Bone marrow (tissue), 2 donors: ENCODE measurements at regions not wholly inside any gene's neighbourhood (a gene's known extent, or its start where the extent isn't known, plus 50 kb on each side); places are given as distances from the start of the nearest gene placed in this dataset.

Experiments used
- DNase-seq, 2 donors: peaks; one replicate each; lab custom pipeline; 2025; lab: John Stamatoyannopoulos, UW

DNA sequence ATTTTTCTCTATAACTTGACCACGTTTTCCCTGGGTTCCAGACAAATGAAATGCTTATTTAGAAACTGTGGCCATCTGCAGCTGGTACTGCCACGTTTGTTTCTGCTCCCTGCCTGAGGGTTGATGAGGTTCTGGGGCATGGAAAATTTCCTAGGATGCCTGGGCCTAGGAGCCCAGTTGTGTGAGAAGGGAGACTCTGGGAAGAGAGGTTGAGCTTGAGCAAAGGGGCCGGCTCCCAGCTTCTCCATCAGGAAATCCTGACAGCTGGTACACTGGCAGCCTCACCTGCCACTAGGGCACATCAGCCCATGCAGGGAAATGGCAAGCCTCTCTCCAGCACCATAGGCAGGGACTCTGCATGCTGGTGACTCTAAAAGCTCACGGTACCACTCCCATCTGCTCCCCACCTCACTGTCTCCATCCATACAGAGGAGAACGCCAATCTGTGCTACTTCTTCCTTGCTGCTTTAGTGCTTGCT lies 165.4 kb upstream of the PPP2R3A start:
- DNase-seq, result no peak

DNA sequence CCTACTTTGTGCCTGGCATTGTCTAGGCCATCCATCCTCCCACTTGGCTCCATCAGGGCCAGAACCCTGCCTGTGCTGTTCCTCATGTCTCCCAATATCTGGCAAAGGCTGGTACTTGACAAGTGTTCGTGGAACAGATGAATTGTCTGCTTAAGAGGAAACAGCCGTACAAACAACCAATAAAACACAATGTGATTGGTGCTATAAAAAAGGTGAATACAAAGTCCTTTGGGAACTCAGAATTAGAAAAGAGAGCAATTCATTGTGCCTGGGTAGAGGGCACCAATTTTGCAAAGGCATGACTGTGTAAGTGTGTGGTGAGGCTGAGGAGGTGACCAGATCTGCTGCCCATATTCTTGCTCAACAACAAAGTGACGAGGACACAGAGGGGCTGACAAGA lies 164.5 kb upstream of the PPP2R3A start:
- DNase-seq, result no peak

DNA sequence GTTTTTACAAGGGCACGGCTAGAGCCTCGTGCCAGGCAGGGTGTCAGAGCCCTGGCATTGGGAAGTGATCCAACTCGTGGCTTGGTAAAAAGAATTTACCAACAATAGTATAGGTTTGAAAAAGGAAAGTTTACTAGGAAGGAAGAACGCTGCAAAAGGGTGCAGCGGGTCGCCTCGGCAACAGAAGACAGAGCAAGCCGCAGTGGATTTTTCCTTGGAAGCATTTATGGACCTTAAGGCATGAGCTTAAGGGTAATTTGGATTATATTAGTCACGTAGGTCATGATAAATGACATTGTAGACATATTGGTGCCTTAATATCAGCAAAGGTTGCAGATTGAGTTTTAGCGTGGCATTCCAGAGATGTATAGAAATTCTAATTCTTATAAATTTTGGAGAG lies 163.4 kb upstream of the PPP2R3A start:
- no peak for DNase-seq

DNA sequence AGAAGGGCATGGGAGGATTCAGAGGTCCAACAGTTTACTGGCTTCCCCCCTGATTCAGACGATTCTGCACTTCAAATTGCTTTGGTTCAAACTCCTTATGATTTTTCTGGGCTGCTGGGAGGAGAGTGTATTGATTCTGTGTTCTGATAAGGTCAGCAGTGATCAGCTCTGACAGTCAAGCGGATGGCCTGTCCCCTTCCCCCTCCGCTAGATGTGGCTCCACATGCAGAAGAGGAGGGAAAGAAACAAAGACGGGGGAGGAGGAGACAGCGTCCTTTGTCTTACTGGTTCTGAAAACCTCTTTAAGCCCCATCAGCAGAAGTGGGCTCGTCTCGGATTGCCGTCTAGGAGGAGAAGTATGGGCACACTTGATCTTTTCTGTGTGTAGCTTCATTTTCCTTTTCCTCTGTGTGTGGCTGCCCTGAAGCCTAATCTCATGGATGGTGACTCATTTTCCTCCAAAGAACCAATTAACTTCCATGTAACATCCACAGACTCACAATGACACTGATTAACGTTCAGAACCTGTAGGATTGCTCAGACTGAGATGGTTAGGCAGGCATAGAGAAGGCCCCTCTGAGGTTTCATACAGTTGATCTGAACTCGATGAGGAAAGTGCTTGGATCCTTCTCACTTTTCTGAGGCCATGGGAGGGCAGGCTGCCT lies 162.4 kb upstream of the PPP2R3A start:
- DNase-seq, result no peak

DNA sequence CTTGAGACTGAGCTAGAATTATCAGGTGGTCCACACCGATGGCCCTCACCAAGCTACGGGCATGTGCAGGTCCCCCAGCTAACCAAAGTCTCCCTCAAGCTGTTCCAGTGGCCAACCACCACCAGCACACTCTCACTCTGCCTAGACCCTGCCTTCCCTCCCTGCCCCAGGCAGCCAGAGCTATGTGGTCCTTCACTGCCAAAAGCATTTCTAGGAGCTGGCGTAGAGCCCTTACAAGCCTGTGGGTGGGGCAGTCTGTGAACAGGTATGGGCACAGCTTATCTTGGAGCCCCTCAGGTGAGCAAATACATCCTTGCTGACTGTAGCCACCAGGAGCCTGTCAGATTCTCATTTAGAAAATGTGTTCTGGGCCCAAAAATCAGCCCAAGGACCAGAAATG lies 159.8 kb upstream of the PPP2R3A start:
- DNase-seq, result no peak

DNA sequence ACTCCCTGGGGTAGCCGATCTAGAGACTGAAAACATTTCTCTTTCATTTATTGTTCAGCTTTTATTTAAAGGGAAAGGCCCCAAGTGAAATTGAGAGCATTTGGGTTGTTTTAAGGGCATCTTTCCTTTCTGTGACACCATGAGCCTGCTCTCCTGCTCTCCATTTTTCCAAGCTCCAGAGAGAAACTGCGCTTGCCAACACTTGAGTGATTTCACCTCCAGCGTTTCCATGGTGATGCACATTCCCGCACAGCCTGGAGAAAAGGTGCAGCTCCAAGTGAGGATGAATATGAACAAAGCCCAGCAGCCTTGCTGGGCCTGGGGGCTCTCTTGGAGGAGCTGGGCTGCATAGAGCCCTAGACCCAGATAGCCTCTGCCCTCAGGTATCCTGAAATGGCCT lies 159.2 kb upstream of the PPP2R3A start:
- no peak for DNase-seq

DNA sequence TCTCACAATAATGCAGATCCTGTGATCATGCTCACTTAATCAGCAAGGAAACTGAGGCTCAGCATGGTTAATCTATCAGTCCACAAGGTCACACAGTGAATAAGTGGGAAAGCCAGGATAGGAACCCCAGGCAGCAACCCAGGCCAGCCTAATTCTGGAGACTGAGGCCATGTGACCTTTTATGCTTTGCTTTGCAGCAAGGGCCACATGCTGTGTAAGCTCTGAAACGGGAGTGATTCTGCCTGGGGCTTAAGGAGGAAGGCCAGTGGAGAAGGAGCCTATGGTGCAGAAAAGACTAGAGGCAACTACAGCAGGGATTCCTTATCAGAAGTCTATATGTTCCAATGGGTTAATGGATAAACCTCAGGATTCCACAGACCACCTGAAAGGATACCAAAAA lies 157.6 kb upstream of the PPP2R3A start:
- DNase-seq, result no peak

DNA sequence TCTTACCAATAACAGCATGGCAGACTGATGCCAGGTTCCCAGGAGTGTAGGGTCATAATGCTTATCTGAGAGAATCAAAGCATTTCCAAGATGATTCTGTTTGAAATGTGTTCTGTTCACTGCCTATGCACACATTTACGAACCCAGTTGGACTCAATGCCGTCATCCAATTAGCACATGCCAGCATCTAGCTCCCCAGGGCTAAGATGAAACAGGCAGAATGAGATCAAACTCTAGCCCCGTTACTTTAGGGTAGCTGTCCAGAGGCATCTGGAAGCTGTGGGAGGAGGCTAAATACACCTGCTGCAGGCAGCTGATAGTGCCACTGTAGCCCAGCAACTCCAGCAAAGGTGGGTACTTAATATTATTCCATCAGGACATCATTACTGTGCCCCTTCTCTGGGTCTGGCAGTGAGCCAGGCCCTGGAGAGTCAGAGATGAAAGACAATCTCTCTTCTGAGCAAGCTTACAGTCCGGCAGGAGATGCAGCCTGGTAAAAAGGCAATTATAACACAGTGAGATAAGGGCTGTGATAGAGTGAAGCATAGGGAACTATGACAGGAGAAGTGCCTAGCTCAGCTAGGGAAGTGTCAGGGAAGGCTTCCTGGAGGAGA lies 156.4 kb upstream of the PPP2R3A start:
- no peak for DNase-seq

DNA sequence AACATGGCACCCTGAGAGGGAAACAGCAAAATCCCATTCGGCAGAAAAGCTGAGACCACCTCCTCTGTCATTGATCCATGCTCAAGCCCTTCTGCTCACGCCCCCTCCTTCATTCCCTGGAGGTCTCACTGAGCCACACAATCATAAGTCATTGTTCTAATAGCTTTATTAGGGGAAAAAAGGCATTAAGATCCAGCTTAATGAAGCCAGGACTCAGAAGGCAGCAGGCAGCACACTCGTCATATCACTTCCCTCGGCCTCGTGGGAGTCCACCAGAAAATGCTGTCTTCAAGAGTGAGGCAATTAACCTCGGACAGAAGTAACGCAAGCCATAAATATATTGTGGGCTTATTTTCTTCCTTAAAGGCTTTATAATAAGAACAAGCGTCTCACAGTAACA lies 153.9 kb upstream of the PPP2R3A start:
- DNase-seq, result no peak

DNA sequence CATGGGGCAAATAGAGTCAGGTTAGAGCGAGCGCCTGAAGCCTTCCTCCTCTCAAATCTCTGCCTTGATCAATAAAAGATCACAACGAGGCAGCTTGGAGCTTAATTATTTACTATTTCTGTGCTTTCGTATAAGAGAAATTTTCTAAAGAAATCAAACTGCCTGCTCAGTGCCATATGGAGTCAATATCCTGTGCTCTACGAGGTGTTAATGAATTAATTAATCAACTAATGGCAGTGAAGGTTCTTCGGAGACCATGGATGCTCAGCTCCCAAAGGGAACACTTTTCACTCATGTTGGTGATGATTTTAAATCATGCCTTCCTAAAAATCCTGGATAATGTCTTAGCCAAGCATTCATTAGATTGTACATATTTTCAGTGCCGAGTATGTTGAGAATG lies 153.5 kb upstream of the PPP2R3A start:
- no peak for DNase-seq

DNA sequence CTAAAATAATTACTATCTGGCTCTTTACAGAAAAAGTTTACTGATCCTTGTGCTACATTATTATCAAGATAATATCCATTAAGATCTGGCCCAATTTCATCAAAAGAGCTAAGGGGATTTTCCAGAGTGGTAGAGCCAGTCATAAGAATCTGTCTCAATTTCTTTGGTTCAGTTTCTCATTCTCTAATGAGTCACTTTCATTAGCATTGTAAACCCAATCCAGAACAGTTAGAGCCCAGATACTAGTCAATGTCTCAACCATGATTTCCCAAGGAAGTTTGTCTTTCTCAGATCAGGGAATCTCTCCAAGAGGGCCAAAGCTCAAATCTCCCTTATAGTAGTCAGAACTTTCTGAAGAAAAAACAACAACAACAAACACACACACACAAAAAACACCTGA lies 131.1 kb upstream of the PPP2R3A start:
- DNase-seq, result no peak

DNA sequence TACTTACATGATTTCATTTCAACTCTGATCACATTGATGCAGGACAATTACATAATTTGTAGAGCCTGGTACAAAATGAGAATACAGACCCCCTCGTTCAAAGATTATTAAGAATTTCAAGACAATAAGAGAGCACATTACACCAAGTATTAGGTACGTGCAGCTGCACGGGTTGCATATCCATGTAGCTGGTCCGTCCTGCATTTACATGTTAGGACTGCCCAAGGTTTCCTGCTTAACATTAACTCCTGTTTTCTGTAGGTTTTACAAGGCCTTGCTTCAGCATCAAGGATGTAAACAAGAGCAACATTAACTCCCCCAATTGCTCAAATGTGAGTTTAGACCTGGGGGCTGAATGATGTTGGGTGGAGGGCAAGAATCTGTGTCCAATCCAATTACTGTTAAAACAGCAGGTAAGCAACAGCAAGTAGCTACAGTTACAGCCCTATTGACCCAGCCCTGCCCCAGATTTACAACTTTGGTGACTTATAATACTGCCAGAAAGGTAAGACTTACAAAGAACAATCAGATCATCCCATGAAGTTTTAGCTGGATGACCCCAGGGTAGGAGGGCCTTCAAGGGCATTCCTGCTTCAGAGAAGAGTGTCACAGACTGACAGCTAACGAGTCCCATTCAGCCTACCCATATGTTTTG lies 127.4 kb upstream of the PPP2R3A start:
- no peak for DNase-seq

DNA sequence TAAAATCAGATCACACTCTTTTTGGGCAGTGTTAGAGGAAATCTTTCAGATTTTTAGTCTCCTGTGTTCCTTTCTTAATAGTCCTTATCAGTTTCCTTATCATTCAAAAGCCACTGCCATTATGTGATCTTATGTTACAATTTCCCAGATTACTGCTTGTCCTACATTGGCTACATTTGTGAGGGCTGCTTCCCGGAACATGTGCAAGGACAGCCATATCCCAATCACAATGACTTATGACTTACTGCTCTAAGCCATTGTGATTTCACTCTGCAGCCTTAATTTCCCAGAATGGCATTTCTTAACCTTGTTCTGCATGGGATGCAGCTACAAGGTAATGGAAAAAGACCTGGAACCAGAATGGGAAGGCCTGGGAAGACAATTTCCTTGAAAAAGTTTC lies 125.1 kb upstream of the PPP2R3A start:
- no peak for DNase-seq

DNA sequence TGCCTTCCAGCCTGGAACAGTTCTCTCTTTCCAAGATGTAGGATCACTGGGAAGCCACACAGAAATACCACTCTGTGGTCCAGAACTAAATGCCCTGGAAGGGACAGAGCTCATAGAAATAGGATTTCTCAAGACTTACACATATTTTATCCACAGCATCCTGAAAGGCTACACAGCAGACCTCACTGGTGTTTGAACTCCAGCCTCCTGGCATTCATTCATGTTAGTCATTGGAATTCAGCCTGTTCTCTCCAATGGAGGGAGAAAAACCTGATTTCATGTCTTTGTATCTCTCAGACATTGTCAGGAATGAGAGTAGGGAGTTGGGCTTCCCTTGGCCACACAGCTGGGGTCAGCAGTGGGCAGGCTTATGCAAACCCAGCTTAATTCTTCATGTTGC lies 121.1 kb upstream of the PPP2R3A start:
- no peak for DNase-seq

DNA sequence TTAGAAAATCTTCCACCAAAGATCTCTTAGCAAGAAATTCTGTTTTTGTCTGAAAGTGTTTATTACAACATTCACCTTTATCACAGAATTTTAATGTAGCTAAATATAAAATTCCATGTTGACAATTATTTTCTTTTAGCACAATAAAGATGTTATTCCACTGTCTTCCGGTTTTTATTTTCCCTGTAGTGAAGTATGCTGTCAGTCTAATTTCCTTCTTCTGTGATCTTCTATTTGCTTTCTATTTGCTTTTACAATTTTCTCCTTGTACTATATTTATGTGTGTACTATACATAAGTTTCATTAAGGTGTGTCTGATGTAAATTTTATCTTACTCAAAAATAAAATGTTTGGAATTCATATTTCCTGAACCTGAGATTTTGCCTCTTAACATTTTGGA lies 117.5 kb upstream of the PPP2R3A start:
- DNase-seq, result no peak

DNA sequence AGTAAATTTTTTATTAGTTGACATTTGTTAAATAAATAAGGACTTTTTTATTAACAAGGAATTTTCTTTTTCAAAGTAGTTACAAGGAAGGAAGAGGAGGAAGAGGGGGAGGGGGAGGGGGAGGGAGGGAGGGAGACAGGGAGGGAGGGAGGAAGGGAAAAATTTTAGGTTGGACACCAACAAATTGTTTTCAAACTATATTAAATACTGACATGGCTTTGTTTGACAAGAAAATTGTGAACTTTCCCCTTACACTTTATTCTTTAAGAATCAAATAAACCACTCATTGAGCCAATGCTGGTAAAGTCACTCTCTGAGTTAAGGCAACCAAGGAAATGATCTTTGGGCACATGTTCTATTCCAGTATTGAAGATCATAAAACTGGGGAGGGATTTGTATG lies 115.7 kb upstream of the PPP2R3A start:
- no peak for DNase-seq

DNA sequence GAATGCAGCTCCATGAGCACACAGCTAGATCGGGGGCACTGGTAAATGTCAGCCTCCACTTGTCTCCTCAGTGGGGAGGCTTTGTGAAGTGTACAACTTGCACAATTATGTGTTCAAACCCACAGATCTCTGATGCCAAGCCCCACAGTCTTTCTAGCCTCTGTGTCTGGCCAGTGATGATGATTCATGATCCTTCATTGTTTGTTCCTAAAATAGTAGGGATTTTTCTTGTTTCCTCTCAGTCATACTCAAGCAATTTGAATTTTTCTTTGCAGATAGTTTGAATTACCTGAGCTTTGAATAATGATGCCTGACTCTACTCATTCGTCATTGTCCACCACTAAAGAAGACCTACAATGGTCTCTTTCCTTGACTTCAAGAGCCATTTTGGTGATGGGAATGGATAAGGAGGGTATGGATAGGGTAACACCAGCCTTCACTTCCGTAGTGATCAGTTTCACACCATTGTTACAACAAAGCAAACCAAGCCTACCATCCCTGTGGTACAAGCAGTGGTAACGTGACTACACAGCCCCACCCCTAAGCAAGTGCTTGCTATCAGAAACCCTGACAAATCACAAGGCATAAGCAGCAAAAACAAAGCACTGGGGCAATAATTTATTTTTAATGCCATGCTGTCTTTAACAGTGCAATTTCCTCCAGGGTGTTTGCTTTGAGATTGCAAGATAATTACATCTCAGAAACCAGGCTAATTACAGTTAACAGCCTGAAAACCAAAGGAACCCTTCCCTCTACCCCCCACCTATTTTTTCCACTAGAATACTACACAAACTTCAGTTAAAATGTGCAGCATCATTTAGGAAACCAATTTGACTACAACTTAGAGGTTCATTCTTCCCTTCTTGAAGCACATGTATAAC lies 114.1 kb upstream of the PPP2R3A start:
- DNase-seq, result no peak

DNA sequence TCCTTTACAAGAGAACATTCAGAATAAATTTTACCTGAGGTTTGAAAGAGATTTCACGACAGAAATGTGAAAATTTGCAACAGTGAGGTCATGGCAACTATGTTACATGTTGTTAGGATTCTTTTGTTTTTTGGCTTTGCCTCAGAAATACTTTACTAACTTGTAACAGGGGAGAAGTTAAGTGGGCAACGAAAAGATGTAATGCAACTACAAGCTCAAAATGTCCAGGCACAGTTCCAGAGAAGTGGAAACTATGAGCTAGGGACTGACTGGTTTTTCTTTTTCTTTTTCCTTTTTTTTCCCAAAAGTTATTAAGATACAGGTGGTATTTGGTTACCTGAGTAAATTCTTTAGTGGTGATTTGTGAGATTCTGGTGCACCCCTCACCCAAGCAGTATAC lies 111.5 kb upstream of the PPP2R3A start:
- DNase-seq, result no peak

DNA sequence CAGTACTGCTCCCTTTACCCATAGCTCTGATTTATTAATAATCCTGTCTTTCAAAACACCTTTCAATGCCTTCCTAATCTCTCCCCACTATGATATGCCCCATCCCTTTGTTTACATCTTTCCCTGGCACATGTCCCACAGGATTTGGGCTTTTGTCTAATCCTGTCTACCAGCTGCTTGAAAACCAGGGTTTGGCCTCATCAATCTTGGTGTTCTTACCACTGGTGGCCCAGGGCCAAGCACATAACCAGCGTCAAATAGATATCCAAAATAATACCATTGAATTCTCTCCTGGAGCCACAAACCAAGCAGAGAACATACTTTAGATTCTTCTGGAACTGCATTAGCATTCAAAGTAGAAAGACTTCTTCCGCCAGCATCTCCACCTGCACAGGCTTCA lies 104.8 kb upstream of the PPP2R3A start:
- DNase-seq, result no peak

DNA sequence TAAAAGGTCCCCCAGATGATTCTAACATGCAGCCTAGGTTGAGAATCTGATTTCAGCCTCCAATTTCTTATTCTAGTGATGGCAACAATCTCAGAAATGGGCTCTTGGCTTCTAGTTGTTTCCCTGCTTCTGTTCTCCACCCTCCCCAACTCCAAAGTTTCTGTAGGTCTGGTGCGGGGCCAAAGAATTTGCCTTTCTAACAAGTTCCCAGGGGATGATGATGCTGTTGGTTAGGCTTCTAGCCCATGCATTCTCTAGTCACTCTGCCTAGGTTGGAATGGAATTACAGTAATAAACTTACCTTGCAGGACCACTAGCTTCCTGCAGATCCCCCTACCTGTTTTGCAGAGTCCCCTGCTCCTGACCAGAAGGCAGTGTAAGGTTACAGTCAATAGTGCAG lies 103.2 kb upstream of the PPP2R3A start:
- no peak for DNase-seq

DNA sequence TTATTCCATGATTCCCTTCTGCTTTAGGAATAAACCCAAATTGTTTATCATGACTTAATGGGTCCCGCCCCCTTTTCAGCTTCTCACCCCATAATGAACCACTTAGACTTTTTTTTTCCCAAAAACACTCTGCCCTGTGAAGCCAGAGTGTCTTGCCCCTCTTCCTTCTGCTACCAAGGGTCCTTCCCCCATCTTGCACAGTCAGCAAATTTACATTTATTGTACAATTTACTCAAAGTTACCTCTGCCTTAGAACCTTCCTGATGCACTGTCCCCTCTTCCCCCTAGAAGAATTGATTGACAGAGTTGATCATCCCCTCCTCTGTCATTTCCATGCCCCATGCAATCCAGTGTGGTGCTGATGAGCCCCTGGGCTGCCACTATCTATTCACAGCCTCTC lies 101.5 kb upstream of the PPP2R3A start:
- DNase-seq, result no peak

DNA sequence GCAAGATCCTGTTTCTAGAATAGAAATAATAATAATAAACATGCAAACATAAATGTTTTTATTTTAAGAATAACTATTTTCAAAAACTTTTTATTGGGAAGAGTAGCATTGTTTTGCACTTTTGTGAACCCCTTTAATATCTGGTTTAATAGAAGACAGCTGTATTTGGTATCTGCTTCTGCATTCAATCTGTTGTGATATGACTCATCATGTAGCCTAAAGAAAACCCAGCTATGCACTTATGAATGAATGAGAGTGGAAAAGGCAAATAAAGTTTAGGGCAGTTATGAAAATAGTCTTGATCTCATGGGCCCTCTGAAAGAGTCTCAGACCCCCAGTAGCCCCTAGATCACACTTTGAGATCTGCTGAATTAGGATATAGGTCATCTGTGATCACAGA lies 100.4 kb upstream of the PPP2R3A start:
- DNase-seq, result no peak

DNA sequence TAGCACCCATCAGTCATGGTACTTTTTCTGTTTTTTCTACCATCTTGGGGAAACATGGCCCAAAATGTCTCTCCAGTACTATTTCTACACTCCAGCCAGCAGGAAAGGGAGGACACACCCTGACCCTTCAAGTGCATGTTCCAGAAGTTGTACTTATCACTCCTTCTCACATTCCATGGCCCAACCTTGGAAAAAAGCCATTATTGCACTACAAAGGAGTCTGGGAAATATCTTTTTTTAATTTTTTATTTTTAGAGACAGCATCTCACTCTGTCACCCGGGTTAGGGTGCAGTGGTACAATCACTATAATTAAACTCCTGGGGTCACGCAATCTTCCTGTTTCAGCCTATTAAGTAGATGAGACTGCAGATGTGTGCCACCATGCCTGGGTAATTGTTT lies 100.0 kb upstream of the PPP2R3A start:
- DNase-seq, result no peak
